GM19240 (cell line): ENCODE measurements at regions not wholly inside any gene's neighbourhood (a gene's known extent, or its start where the extent isn't known, plus 50 kb on each side); places are given as distances from the start of the nearest gene placed in this dataset.
"Not testable (repeated sequence)": the region's sequence is repeated elsewhere in the genome, so short reads cannot be mapped to it uniquely, and the experiment has no call there.

Experiments
- DNase-seq: peaks from one replicate; pipeline ENCODE4 v3.0.0; 2011; ENCODE audit warnings: low spot score; ENCODE audit not compliant: insufficient read length

DNA sequence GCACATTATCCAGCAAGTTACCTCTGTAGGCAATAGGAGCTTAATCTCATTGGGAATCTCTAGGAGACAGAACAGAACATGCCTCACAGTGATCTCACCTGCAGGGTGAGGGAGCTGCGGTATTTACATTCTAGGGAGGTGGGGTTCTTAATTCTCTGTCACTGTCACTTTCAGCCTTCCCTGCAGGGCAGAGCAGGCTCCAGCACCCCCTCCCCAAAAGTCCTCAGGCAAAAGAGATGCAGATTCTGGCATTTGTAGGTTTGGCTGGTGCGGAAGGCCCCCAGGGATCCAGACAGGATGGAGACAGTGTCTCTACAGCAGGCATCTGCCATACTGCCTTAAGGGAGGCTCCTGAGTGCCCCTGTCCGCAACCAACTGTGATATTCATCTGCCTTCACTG is 166.4 kb upstream of the ATP6AP2 start:
- DNase-seq: no peak

DNA sequence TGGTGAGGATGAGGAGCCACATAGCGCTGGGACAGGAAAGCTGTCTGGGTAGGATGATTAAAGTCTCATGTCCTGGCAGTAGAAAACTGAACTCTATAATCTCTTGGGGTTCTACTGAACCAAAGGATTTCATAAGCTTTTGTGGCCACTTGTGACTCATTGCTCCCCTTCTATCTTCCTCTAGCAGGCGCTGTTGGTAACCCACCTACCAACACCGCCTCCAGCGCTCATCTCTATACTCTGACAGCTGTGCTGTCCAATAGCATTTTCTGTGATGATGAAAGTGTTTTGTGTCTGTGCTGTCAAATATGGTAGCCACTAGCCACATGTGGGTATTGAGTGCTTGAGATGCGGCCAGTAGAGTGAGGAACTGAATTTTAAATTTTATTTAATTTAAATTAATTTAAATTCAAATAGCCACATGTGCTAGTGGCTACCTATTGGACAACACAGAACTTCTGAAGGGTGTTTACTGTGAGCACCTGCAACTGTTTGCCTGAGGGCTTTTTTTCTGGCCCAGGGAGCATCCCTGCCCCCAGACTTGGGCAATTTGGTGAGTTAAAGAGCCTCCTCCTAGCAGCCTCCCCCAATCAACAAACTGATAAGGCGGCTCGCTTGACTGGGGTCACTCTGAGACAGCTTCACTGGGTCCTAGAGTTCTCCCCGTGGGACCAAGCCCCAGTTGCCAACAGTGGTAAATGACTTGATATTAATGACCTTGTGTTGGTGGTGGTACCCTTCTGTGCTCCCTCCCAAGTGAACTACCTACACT is 169.2 kb upstream of the ATP6AP2 start:
- DNase-seq: no peak

DNA sequence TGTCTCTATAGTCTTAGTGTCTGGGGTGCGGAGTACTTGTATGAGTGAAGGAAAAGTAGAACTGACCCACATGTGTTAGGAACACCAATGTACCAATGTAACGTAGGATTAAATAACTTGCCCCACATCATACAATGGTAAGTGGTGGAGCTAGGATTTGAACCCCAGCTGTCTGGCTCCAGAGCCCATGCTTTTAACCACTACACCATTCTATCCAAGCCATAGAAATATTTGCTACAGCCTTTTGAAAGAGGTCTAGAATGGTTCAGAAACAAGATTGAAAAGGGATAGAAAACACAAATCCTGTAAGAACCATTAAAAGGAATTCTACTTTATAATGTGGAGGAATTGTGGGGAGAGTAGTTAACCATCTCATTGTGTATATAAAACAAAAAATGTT is 169.9 kb upstream of the ATP6AP2 start:
- no peak for DNase-seq

DNA sequence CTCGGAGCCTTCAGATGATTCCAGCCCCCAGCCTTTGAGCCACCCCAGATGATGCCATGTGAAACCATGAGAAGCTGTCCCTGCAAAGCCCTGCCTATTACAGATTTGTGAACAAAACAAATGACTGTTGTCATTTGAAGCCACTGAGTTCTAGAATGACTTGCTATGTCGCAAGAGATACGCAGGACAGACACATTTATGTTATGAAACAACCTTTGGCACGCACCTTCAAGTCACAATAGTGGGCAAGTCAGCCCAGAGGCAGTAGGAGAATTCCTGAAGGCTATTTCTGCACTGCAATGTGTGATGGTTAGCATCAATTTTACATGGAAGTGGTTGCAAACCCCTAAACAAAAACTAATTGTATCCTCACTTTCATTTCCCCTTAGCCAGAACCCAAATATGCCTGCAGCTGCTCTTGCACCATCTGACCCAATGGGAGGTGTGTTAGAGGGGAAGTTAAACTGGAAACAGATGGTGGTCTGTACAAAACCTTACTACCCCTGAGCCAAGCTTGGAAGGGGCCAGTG is 174.4 kb upstream of the ATP6AP2 start:
- no peak for DNase-seq

DNA sequence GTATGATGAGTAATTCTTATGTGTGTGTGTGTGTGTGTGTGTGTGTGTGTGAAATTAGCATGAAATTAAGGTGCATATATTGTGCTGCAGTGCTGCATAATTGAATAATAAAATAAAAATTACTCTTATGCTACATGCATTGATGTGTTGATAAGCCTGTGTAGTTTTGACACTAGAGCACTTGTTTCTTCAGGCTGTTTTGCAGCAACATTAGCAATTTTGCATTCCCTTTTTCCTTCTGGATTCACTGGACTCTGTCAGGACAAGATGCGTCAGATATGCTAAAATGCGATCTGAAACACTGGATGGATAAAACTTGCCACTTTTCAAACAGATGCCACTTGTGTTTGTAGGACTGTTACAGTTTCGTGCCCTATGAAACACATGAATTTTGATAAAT is 175.4 kb upstream of the ATP6AP2 start:
- DNase-seq: no peak

DNA sequence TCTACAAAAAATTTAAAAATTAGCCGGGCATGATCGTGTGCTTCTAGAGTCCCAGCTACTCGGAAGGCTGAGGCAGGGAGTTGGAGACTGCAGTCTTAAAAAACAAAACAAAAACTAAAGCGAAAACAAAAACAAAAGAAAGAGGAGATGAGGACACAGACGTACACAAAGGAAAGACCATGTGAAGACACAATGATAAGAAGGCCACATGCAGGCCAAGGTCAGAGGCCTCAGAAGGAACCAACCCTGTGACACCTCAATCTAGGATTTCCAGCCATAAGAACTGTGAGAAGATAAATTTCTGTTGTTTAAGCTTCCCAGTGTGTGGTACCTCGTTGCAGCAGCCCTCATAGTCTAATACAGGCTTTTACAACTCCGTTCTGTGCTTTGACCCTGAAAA is 177.0 kb upstream of the ATP6AP2 start:
- no peak for DNase-seq

DNA sequence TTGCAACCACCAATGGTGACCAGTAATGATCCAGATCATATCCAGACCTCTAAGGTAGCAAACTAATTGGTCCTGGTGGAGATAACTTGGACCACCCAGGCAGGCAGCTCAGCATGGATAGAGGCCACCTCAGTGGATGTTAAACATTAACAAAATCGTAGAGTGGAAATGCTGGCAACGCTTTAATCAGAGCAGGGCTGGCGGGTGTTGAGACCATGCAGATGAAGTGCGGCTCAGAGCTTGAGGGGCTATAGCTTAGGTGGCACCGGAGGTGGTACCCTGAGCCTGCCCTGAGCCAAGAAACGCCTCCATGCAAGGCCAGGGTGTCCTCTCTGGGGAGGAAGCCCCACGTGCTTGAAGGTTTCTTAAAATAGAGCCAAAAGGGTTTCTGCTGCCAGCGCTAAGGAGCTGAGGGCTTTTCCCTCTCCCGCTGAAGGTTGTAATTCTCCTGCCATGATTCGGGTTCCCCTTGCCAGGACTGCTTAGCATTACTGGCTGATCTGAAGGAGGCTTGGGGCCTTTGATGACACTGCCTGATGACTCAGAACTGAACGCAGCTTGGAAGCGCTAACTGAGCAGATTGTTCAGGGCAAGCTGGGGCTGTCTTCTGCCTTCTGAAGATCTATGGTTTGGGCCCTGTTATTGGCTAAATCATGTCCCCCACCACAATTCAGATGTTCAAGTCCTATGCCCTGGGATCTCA is 177.8 kb upstream of the ATP6AP2 start:
- no peak for DNase-seq

DNA sequence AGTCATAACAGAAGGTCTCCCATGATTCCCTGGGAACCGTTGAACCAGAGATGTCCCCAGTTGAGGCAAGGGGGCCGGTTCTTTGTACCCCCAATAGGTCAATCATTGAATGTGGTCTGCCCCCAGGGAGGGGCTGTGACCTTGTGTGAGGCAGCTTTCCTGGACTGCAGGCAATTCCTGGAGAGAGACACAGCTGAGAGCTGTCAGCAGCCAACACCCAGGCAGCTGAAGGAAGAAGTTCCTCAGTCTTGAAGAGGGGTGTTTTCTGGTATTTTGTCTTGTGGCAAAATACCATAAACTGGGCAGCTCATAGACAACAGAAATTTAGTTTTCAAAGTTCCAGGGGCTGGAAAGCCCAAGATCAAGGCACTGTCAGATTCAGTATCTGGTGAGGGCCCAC is 185.7 kb upstream of the ATP6AP2 start:
- no peak for DNase-seq

DNA sequence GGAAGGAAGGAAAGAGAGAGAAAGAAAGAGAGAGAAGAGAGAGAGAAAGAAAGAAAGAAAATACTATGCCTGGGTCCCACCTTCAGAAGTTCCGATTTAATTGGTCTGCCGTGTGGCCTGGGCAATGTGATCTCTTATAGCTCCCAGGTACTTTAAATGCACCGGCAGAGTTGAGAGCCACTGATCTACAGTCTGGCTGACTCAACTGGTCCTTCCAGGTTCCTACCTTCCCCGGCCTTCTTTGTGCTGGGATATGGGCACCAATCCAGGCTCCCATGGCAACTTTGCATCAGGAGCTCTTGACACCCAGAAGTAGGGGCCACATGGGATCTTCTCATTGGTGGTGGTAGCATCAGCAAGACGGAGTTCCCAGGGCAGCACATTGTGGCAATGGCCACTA is 186.5 kb upstream of the ATP6AP2 start:
- DNase-seq: no peak

DNA sequence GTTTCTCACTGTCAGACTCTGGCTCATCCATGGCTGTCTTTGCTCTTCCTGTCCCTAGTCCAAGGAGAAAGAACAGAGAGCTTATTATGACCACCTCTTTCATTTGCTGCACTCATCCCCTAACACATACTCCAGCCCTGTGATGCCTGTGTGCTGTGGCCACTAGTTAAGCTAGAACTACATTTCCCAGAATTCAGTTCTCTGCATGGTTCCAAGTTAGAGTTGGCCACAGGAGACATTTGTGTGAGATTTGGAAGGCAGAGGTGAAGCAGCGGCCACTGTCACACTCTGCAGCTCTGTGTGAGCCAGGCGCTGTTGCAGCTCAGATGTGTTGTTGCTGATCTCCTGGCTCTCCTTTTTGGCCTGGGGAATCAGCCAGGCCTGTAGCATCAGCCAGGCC is 188.2 kb upstream of the ATP6AP2 start:
- DNase-seq: no peak

DNA sequence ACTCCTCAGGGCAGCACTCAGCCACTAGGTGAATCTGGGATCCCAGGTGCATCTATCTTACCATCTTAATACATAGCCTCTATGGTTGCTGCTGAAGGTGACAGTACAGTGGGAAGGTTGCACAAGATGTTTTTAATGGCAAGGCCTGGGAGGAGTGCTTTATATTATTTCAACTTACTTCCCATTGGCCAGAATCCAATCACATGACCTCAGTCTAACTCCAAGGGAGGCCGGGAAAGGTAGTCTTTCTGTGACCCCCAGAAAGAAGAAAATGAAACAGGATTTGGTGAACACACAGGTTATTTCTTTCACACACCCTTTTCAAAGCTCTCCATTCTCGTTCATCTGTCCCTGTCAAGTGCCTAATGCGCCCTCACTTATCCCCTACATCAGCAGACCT is 189.1 kb upstream of the ATP6AP2 start:
- DNase-seq: no peak

DNA sequence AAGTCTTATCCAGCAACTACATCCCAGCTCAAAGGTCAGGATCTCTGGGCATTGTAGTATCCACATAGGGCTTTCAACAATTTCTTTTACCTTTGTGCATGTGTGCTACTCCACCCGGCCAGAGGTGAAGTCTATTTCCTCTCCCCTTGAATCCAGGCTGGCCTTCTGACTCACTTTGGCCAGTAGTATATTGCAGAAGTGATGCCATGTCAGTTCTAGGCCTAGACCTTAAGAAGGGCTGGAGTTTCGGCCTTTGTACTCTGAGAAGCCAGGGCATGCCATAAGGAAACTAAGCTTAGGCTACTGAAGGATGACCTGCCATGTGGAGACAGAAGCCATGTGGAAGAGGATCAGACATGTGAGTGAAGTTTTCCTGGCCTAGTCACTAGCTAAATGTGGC is 191.2 kb upstream of the ATP6AP2 start:
- no peak for DNase-seq

DNA sequence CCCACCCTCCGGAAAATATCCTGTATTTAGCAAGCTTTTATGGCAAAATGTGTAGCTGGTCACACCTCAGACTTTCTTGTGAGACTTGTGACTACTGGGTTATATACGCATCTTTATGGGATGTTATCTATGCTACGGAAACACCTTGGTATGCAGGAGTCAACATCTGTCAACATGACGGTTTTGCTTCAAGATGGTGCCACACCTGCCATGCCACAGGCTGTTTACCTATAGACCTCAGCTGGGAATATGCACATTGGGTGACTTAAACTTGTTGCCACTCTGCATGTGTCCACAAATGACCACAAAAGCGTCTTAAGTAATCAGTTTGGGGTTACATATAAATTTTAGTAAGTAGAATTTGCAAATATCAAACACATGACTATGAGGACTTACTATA is 192.3 kb upstream of the ATP6AP2 start:
- DNase-seq: no peak

DNA sequence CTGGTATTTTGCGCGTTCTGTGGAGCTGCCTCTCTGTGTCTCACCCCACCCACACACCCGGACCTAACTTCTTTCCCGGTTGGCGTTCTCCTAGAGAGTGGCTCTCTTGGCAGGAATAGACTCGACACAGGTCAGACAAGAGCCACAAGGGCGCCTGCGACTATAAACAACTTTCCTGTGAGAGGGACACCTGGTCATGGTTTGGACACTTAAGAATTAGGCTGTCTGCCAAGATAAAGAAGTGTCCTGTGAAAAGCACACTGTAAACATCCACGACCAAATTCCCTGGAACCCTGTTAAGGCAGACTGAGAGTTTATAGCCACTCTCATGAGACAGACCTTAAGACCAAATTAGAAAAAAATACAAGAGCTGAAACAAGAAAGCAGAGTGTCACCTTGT is 192.9 kb upstream of the ATP6AP2 start:
- not testable (repeated sequence) for DNase-seq

DNA sequence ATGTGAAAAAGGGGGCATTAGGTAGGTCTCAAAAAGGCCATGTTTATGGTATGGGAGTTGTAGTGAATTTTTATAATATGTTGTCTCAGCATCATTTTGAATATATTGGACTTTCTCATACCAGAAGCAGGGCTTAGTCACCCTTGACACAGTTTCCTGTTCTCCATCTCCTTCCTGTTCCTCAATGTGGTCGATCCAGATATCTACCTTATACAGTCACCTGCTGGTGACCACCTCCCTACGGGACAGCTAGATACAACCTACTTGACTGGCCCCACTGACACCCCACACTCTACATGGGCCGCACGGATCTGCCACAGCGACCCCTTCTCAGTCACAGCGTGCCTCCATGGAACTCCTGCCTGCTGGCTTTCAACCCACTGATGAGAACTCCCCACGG is 193.5 kb upstream of the ATP6AP2 start:
- not testable (repeated sequence) for DNase-seq

DNA sequence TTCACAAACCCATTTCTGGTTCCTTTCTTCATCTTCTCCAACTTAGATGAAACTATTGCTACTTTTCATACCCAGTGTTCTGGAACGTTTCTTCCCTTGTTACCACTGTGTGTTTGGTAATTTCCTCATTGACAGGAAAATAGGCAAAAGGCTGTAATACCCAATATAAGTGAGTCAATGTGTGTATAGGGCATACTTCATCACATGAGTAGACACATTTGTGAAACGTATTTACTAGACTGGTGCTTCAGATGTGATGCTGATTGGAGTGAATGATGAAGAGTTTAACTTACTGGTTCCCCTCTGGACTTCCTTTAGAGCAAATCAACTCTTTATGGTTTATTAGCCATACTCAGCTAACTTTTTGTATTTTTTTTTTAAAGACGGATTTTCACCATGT is 195.1 kb upstream of the ATP6AP2 start:
- no peak for DNase-seq

DNA sequence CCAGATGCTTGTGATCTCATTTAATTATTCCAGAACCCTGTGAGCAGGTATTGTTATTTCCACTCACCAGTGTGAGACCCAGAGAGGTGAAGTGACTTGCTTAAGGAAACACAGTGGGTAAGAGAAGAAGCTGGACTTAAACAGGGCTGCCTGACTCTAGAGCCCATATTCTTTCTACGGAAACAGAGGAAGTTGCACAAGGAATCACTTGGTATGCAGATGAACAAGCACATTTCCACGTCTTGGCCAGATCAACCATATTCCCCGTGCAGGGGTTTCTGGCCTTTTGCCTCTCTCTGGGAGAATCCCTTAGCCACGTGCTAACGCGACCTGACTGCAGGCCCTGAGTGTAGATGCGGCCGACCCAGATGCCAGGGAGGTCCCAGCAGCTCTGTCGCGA is 195.5 kb upstream of the ATP6AP2 start:
- DNase-seq: no peak

DNA sequence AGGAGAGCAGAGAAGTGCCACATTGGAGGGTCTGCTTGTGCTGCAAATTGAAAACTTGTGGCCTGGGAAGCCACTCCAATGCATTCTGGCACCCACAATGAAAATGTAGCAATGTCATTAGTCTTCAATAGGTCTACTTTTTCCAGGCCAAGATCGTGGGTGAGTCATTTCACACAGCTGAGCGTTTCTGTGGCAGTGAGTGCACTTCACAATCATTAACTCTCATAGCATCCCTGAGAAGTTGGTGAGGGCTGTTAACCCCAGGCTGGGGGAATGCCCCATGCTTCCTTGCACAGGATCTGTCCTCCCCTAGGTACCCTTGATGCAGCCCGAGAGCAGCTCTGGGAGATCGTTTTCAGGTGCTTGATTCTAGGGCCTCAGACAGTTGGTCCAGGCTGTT is 196.8 kb upstream of the ATP6AP2 start:
- DNase-seq: no peak

DNA sequence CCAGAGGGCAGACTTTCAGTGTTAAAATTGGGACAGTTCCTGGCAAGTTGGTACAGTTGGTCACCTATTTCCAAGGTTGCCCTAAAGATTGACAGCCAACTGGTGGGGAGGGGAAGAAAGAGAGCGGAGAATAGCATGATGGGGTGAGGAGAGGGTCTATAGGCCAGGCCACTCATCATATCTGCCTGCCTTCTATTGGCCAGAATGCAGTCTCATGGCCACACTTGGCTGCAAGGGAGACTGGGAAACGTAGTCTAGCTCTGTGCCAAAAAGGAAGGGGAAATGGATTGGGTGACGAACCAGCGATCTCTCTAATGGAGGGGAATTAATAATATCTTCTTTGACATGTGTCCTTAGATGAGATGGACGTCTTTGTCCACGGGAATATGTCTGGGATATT is 197.4 kb upstream of the ATP6AP2 start:
- no peak for DNase-seq

DNA sequence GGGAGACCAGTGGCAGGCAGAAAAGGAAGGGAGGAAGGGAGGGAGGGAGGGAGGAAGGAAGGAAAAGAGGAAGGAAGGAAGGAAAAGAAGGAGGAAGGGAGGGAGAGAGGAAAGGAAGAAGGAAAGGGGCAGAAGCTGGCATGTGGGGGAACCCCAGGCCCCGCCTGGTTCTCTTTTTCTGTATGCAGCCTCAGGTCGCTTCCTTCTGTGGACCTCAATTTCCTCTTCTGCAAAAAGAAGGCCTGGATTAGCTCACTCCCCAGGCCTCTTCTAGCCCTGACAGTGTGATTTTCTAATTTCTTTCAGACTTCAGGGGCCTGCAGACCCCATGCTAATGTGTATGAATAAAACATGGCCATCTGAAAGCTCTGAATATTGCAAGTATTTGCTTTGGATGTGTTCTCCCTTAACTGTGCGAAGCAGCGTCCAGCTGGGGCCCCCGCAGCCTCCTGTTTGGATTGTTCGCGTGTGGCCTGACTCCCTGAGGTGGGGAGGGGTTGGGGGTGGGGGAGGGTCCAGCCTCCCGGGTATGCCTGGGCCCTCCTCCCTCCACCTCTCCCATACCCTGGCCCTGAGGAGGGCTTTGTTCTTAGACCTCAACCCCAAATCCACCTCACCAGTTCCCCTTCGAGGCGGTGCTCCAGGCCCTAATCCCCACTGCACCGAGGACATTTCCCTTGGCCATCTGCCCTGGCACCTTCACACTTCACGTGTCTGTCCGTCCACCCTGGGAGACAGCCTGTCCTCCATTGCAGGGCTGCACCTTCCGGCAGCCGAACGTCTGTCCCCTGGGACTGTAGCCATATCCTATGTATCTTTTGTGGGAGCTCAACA is 199.9 kb upstream of the ATP6AP2 start:
- no peak for DNase-seq

DNA sequence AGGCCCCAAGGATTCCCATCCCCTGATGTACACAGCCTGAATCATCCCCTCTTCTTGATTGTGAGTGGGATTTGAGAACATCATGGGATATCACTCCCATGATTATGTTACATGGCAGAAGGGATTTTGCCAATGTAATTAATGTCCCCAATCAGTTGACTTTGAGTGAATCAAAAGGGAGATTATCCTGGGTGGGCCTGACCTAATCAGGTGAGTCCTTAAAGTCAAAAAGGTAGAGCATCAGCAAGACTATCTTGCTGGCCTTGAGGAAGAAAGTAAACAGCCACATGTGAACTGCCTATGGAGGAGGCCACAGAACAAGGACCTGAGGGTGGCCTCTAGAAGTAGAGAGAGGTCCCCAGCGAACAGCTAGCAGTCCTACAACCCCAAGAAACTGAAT is 203.1 kb upstream of the ATP6AP2 start:
- DNase-seq: no peak

DNA sequence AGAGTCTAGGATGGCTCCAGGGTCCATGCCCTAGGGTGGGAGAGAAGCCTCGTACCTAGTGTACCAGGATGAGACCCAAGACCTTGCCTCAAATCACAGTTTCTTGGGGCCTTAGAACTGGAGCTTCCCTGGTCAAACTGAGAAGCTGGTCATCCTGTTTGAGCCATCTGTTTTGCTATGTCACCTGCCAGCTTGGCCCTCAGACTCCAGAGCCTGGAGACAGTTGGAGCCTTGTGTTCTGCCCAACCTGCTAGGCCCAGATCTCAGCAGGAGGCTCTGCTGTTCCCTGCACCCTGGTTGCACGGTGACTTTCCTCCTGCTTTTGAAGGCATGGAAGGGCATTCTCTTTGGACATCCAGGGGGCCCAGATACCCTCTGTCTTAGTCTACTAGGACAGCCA is 206.3 kb upstream of the ATP6AP2 start:
- no peak for DNase-seq
